SU-DHL-6 (cell line): ENCODE measurements at regions not wholly inside any gene's neighbourhood (a gene's known extent, or its start where the extent isn't known, plus 50 kb on each side); places are given as distances from the start of the nearest gene placed in this dataset.
A peak's percentile ranks its signal among the peaks of the same experiment; 100 is the strongest.

ENCODE experiments used
- H2AFZ ChIP-seq: fragments of 200-600 bp; sonication (generic); 2 replicates; pipeline ENCODE4 v1.6.1; 2014; ENCODE audit warnings: low read depth, mild to moderate bottlenecking, moderate library complexity, mixed read lengths, antibody characterized with exemption, low read length; ENCODE audit not compliant: severe bottlenecking
- H3F3A ChIP-seq: fragments of 200-600 bp; shearing (Covaris generic); 2 replicates; pipeline ENCODE4 v1.6.0; 2016; ENCODE audit warnings: antibody characterized with exemption, mild to moderate bottlenecking; ENCODE audit not compliant: insufficient read depth
- H3K27ac ChIP-seq: fragments of 200-600 bp; sonication (generic); 2 replicates; pipeline ENCODE4 v1.5.1; 2016; ENCODE audit warnings: low read depth, mild to moderate bottlenecking, low read length, moderate library complexity, mixed read lengths
- H3K27me3 ChIP-seq: fragments of 200-600 bp; sonication (generic), shearing (Covaris generic); 2 replicates; pipeline ENCODE4 v1.6.0; 2014; ENCODE audit warnings: mild to moderate bottlenecking, low read length
- H3K36me3 ChIP-seq: fragments of 200-600 bp; sonication (generic); 2 replicates; pipeline ENCODE4 v1.6.1; 2014; ENCODE audit warnings: mild to moderate bottlenecking, low read length, mixed read lengths
- H3K4me2 ChIP-seq: fragments of 300-600, 200-600 bp; shearing (Covaris generic), sonication (generic); 2 replicates; pipeline ENCODE4 v1.6.0; 2014; ENCODE audit warnings: low read length, low read depth, mild to moderate bottlenecking; ENCODE audit not compliant: poor library complexity, severe bottlenecking
- H3K4me3 ChIP-seq: fragments of 200-600 bp; sonication (generic); 2 replicates; pipeline ENCODE4 v1.5.1; 2014; ENCODE audit warnings: antibody characterized with exemption, low read length, mild to moderate bottlenecking, mixed read lengths; ENCODE audit not compliant: insufficient read depth, poor library complexity, severe bottlenecking
- H3K79me2 ChIP-seq: fragments of 200-600 bp; sonication (generic); 2 replicates; pipeline ENCODE4 v1.6.1; 2014; ENCODE audit warnings: mild to moderate bottlenecking, low read length, moderate library complexity; ENCODE audit not compliant: insufficient read depth
- H3K9ac ChIP-seq: fragments of 200-600 bp; sonication (generic); 2 replicates; pipeline ENCODE4 v1.7.0; 2014; ENCODE audit warnings: mild to moderate bottlenecking, low read length
- H3K9me2 ChIP-seq: fragments of 200-600 bp; sonication (generic); replicated peaks from 2 replicates; pipeline ENCODE4 v1.6.1; 2014; ENCODE audit warnings: low read length; ENCODE audit not compliant: insufficient read depth
- H3K9me3 ChIP-seq: fragments of 200-600 bp; sonication (generic); 2 replicates; pipeline ENCODE4 v1.6.1; 2014; ENCODE audit warnings: low read length, mixed read lengths; ENCODE audit not compliant: insufficient read depth
- H4K20me1 ChIP-seq: fragments of 200-600 bp; sonication (generic); 2 replicates; pipeline ENCODE4 v1.6.1; 2014; ENCODE audit warnings: low read depth, mild to moderate bottlenecking, antibody characterized with exemption, low read length, moderate library complexity, mixed read lengths
- CTCF ChIP-seq: fragments of 200-600 bp; sonication (generic); IDR thresholded peaks from one replicate; pipeline ENCODE4 v1.5.1; 2017; ENCODE audit warnings: antibody characterized with exemption, mild to moderate bottlenecking, low read length, moderate library complexity; ENCODE audit not compliant: insufficient read depth, poor library complexity, severe bottlenecking
- EZH2phosphoT487 ChIP-seq: fragments of 200-600 bp; sonication (generic), shearing (Covaris generic); conservative IDR thresholded peaks from 2 replicates; pipeline ENCODE4 v1.6.1; 2018; ENCODE audit warnings: mild to moderate bottlenecking, antibody characterized with exemption, low read length, moderate library complexity, mixed read lengths

DNA sequence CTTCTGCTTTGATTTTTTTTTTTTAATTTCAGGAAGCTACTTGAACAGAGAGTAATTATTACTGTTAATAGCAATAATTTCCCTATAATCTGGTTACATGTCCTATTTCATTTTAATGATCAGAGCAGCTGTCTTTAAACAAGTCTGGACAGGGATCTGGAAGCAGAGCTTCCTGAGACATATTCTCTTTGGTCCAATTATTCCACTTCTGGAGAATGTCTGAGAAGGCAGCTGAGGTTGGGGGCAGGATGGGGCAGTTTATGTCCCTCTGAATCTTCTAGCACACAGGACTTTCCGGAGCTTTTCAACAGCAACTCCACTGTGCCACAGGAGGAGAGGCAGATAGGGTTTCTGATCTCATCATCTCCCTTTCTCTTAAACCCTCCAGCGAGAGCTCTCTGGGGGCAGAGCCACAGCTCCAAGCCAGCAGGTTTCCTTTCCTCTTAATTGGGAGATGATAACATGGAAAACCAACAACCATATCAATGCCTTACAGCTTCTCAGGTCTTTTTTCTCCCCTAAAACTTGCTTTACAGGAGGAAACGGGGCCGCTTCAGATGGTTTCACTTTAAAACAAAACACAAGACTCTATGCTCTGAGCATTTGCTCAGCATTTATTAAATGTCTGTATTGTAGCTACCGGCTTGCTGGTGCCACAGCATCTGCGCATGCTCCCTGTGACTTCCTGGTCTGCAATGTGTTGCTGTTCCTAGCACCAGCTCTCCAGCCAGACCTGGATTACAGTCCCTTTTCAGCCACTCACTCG, 425.7 kb upstream of the USP24 start:
- Histone ChIP-seq H4K20me1 (no peaks in the 10 kb centered on the region), H3K9me2 (no peaks in the 10 kb centered on the region), H3K27ac (no peak overlapping the region), H2AFZ (peak overlapping the region; percentile 51), H3K9ac (no peak overlapping the region), H3K27me3 (no peaks in the 10 kb centered on the region), H3K4me2 (peak overlapping the region; percentile 21), H3K79me2 (no peaks in the 10 kb centered on the region), H3F3A (no peaks in the 10 kb centered on the region), H3K4me3 (no peak overlapping the region), H3K9me3 (no peaks in the 10 kb centered on the region), H3K36me3 (no peaks in the 10 kb centered on the region)
- TF ChIP-seq CTCF = no peak
- no peak for TF ChIP-seq EZH2phosphoT487

DNA sequence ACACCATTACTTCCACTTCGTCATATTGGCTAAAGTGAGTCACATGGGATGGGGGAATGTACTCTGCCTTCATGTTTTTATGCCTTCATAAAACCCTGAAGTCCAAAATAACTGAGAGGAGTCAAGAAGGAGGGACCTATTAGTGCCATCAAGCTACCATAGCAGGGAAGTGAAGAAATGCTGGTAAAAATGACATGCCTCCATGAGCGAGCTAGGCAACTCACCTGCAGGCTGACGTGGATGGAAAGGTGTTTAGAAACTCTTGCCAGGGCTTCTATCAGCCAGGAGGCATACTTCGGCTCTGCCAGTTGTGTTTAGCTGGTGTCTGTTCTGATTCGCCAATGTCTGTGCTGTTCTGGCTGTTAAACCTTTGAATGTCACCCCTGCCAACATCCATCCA, 424.4 kb upstream of the USP24 start:
- TF ChIP-seq EZH2phosphoT487 (no peak), CTCF (no peak)
- Histone ChIP-seq H3K27me3 (no peaks in the 10 kb centered on the region), H3K9ac (no peak overlapping the region), H4K20me1 (no peaks in the 10 kb centered on the region), H3K4me2 (no peak overlapping the region), H3K9me3 (no peaks in the 10 kb centered on the region), H3F3A (no peaks in the 10 kb centered on the region), H3K36me3 (no peaks in the 10 kb centered on the region), H3K27ac (no peak overlapping the region), H3K79me2 (no peaks in the 10 kb centered on the region), H2AFZ (no peak overlapping the region), H3K4me3 (no peak overlapping the region), H3K9me2 (no peaks in the 10 kb centered on the region)

DNA sequence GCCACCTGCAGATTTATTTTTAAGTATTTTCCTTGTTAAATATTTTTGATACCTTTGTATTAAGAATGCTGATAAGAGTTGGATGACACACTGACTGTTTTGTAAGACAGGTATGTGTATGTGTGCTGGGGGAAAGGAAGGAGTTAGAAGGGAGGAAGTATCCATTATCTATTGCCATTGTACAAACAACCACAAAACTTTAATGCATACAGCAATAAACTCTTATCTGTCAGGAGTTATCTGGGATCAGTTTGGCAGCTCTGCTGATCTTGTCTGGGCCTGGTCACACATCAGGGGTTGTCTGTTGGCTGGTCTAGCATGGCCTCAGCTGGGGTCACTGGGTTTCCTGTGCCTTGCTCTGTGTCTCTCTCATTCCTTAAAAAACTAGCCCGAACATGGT, 423.9 kb upstream of the USP24 start:
- Histone ChIP-seq H3K4me3 (no peak overlapping the region), H4K20me1 (no peaks in the 10 kb centered on the region), H3K79me2 (no peaks in the 10 kb centered on the region), H3F3A (no peaks in the 10 kb centered on the region), H3K9me2 (no peaks in the 10 kb centered on the region), H3K9ac (no peak overlapping the region), H3K9me3 (no peaks in the 10 kb centered on the region), H3K27me3 (no peaks in the 10 kb centered on the region), H3K36me3 (no peaks in the 10 kb centered on the region), H3K4me2 (no peak overlapping the region), H3K27ac (no peak overlapping the region), H2AFZ (no peak overlapping the region)
- no peak for TF ChIP-seq CTCF
- TF ChIP-seq EZH2phosphoT487 = no peak
